H9 (cell line): ENCODE measurements at regions not wholly inside any gene's neighbourhood (a gene's known extent, or its start where the extent isn't known, plus 50 kb on each side); places are given as distances from the start of the nearest gene placed in this dataset.
A peak's percentile ranks its signal among the peaks of the same experiment; 100 is the strongest.

Source experiments
- DNase-seq: peaks from one replicate; pipeline ENCODE4 v3.0.0-alpha.2; 2017
- H2AFZ ChIP-seq: one replicate; pipeline ENCODE4 v1.6.1; 2013; ENCODE audit warnings: mild to moderate bottlenecking, low read length, control low read depth, moderate library complexity
- H2AK5ac ChIP-seq: 2 replicates; pipeline ENCODE4 v1.6.1; 2013; ENCODE audit warnings: low read length, control low read depth, mixed read lengths; ENCODE audit not compliant: insufficient read length
- H2BK120ac ChIP-seq: one replicate; pipeline ENCODE4 v1.6.1; 2013; ENCODE audit warnings: low read depth, mild to moderate bottlenecking, low read length, control low read depth, inconsistent platforms; ENCODE audit not compliant: poor library complexity, severe bottlenecking
- H2BK12ac ChIP-seq: 2 replicates; pipeline ENCODE4 v1.6.1; 2013; ENCODE audit warnings: low read length, control low read depth, mixed read lengths, low read depth; ENCODE audit not compliant: insufficient read length
- H2BK15ac ChIP-seq: 2 replicates; pipeline ENCODE4 v1.6.1; 2013; ENCODE audit warnings: low read depth, low read length, control low read depth
- H2BK20ac ChIP-seq: one replicate; pipeline ENCODE4 v1.6.1; 2013; ENCODE audit warnings: low read depth, mild to moderate bottlenecking, low read length, control low read depth, inconsistent platforms; ENCODE audit not compliant: poor library complexity, severe bottlenecking
- H2BK5ac ChIP-seq: 2 replicates; pipeline ENCODE4 v1.6.1; 2013; ENCODE audit warnings: low read length, control low read depth, mixed read lengths; ENCODE audit not compliant: insufficient read length
- H3K14ac ChIP-seq: 2 replicates; pipeline ENCODE4 v1.6.1; 2013; ENCODE audit warnings: low read length, control low read depth; ENCODE audit not compliant: insufficient read depth
- H3K18ac ChIP-seq: 2 replicates; pipeline ENCODE4 v1.6.1; 2013; ENCODE audit warnings: low read depth, mild to moderate bottlenecking, mixed read lengths, low read length, control low read depth; ENCODE audit not compliant: insufficient read length
- H3K23ac ChIP-seq: 2 replicates; pipeline ENCODE4 v1.6.1; 2013; ENCODE audit warnings: low read length, control low read depth, mixed read lengths, low read depth; ENCODE audit not compliant: insufficient read length
- H3K23me2 ChIP-seq: 2 replicates; pipeline ENCODE4 v1.6.1; 2013; ENCODE audit warnings: low read depth, mild to moderate bottlenecking, mixed read lengths, low read length, control low read depth; ENCODE audit not compliant: insufficient read length, poor library complexity, severe bottlenecking
- H3K27ac ChIP-seq: 2 replicates; pipeline ENCODE4 v1.5.1; 2013; ENCODE audit warnings: low read length, control low read depth, mixed read lengths, low read depth; ENCODE audit not compliant: insufficient read length
- H3K27me3 ChIP-seq: 2 replicates; pipeline ENCODE4 v1.6.1; 2013; ENCODE audit warnings: low read length, control low read depth, inconsistent platforms; ENCODE audit not compliant: insufficient read depth
- H3K4ac ChIP-seq: 2 replicates; pipeline ENCODE4 v1.6.1; 2013; ENCODE audit warnings: low read depth, mild to moderate bottlenecking, control low read depth, inconsistent platforms, low read length, moderate library complexity
- H3K4me1 ChIP-seq: 2 replicates; pipeline ENCODE4 v1.6.1; 2013; ENCODE audit warnings: low read length, control low read depth, inconsistent platforms; ENCODE audit not compliant: insufficient read depth
- H3K4me2 ChIP-seq: 2 replicates; pipeline ENCODE4 v1.6.1; 2013; ENCODE audit warnings: low read length, control low read depth, mixed read lengths; ENCODE audit not compliant: insufficient read length, insufficient read depth
- H3K56ac ChIP-seq: 2 replicates; pipeline ENCODE4 v1.6.1; 2013; ENCODE audit warnings: low read depth, mild to moderate bottlenecking, mixed read lengths, low read length, control low read depth; ENCODE audit not compliant: insufficient read length
- H3K79me1 ChIP-seq: 2 replicates; pipeline ENCODE4 v1.6.1; 2013; ENCODE audit warnings: low read depth, mild to moderate bottlenecking, moderate library complexity, low read length, control low read depth, inconsistent platforms; ENCODE audit not compliant: insufficient read depth, poor library complexity, severe bottlenecking
- H3K79me2 ChIP-seq: 2 replicates; pipeline ENCODE4 v1.6.1; 2013; ENCODE audit warnings: low read length, control low read depth, inconsistent platforms; ENCODE audit not compliant: insufficient read depth
- H3K9ac ChIP-seq: 2 replicates; pipeline ENCODE4 v1.6.1; 2013; ENCODE audit warnings: low read length, control low read depth, mixed read lengths; ENCODE audit not compliant: insufficient read length; ENCODE audit errors: extremely low read depth
- H3K9me3 ChIP-seq: one replicate; pipeline ENCODE4 v1.6.1; 2013; ENCODE audit warnings: low read depth, low read length, inconsistent platforms; ENCODE audit not compliant: control insufficient read depth
- H3T11ph ChIP-seq: one replicate; pipeline ENCODE4 v1.6.1; 2013; ENCODE audit warnings: mild to moderate bottlenecking, low read length, control low read depth, inconsistent platforms
- H4K20me1 ChIP-seq: one replicate; pipeline ENCODE4 v1.6.1; 2013; ENCODE audit not compliant: control insufficient read depth, insufficient read length, insufficient read depth
- H4K5ac ChIP-seq: 2 replicates; pipeline ENCODE4 v1.6.1; 2013; ENCODE audit warnings: low read depth, mild to moderate bottlenecking, mixed read lengths, low read length, control low read depth; ENCODE audit not compliant: insufficient read length
- H4K8ac ChIP-seq: replicated peaks from 2 replicates; pipeline ENCODE4 v1.6.1; 2013; ENCODE audit warnings: low read length, control low read depth, mixed read lengths, low read depth; ENCODE audit not compliant: insufficient read length
- H4K91ac ChIP-seq: 2 replicates; pipeline ENCODE4 v1.6.1; 2013; ENCODE audit warnings: low read depth, mild to moderate bottlenecking, moderate library complexity, mixed read lengths, low read length, control low read depth; ENCODE audit not compliant: insufficient read length
- H3K27ac Mint-ChIP-seq, 3 experiments: 2 replicates in 2 of 3; 3 replicates in 1 of 3; pipeline ENCODE4 v1.8.0; 2020 to 2021; ENCODE audit warnings: mixed read lengths in 3 of 3, mild to moderate bottlenecking in 1 of 3, moderate library complexity in 1 of 3
- H3K27me3 Mint-ChIP-seq: 2 replicates; pipeline ENCODE4 v1.8.0; 2021; ENCODE audit warnings: low read depth, mild to moderate bottlenecking, moderate library complexity, mixed read lengths
- H3K36me3 Mint-ChIP-seq, 3 experiments: 2 replicates in 2 of 3; 3 replicates in 1 of 3; pipeline ENCODE4 v1.8.0; 2020 to 2021; ENCODE audit warnings: low read depth in 3 of 3, mixed read lengths in 3 of 3; ENCODE audit not compliant: insufficient read depth in 1 of 3
- H3K4me1 Mint-ChIP-seq, 2 experiments: 2 replicates each; pipeline ENCODE4 v1.8.0; 2020; ENCODE audit warnings: mixed read lengths in 2 of 2
- H3K4me3 Mint-ChIP-seq, 2 experiments: 2 replicates in 1 of 2; 3 replicates in 1 of 2; pipeline ENCODE4 v1.8.0; 2020 to 2021; ENCODE audit warnings: mild to moderate bottlenecking in 2 of 2, mixed read lengths in 2 of 2, moderate library complexity in 1 of 2
- H3K9me3 Mint-ChIP-seq, 2 experiments: 2 replicates in 1 of 2; 3 replicates in 1 of 2; pipeline ENCODE4 v1.8.0; 2020; ENCODE audit warnings: mild to moderate bottlenecking in 2 of 2, mixed read lengths in 2 of 2, moderate library complexity in 1 of 2
- whole genome bisulfite sequencing: extraction: QIAGEN DNeasy Blood & Tissue Kit; methylation state at CpG from one replicate; pipeline ENCODE4 v1.1.7; 2013; ENCODE audit warnings: missing lambda C conversion rate, low lambda C conversion rate, mixed read lengths; ENCODE audit not compliant: insufficient read length; ENCODE audit errors: extremely low coverage; 5-methylcytosine and 5-hydroxymethylcytosine counted together
- TF ChIP-seq, protein P1 (sequence below): fragments of 200-600 bp; sonication (generic); conservative IDR thresholded peaks from 3 replicates; pipeline ENCODE4 v1.8.0; 2021; ENCODE audit warnings: antibody characterized with exemption, mild to moderate bottlenecking

DNA sequence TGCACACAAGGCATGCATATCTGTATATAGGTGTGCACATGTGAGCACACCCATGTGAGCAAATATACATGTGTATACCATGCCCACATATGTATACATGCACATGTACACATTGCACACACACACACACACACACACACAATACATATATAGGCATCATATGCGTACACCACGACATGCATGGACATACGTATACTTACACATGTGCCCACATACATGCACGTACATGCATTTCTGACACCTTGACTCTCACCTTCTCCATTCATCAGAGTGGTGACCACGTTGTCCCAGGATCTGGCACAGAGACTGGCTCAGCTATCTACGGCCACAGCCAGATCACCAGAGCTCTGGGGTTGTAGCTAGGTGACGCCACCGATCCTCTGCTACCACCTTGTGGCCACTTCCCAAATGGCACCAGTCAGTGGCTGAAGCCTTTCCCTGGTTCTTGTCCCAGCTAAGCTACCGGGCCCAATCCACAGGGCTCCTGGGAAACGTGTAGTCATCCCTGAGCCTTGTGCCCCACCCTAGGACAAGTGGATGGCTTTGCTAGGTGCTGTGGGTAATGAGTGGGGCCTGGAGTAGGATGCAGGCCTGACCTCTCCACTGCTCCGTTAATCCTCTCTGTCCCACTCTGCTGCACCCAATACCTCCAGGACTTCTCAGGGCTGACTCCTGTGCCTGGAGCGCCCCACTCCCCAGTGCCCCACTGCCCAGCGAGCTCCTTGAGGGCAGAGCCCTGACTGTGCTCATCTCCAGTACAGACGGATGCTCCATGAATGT, 194.4 kb downstream of the RGS3 start:
- Histone ChIP-seq H3K27me3 (no peaks in the 10 kb centered on the region), H2BK120ac (no peak overlapping the region), H3T11ph (no peak overlapping the region), H2BK5ac (no peak overlapping the region), H2BK12ac (no peak overlapping the region), H3K79me1 (no peaks in the 10 kb centered on the region), H3K4me2 (no peak overlapping the region), H3K9me3 (no peaks in the 10 kb centered on the region), H3K27ac (no peak overlapping the region), H2AFZ (no peak overlapping the region), H3K14ac (no peak overlapping the region), H3K23ac (no peak overlapping the region), H3K9ac (no peak overlapping the region), H2AK5ac (no peak overlapping the region), H4K8ac (no peak overlapping the region), H3K18ac (no peak overlapping the region), H2BK15ac (no peak overlapping the region), H3K4ac (no peak overlapping the region), H4K91ac (no peak overlapping the region), H3K4me1 (peaks cover 5% of the 10 kb centered on the region; the same call in 1 of the 2 replicates), H4K20me1 (no peaks in the 10 kb centered on the region), H2BK20ac (no peak overlapping the region), H3K79me2 (no peaks in the 10 kb centered on the region), H4K5ac (no peak overlapping the region), H3K56ac (no peak overlapping the region), H3K23me2 (no peaks in the 10 kb centered on the region)
- Mint-ChIP-seq H3K27me3 (peaks cover 4% of the 10 kb centered on the region), H3K4me3 (no peak overlapping the region), H3K27ac (no peak overlapping the region; a peak in 2 of 7 replicates), H3K9me3 (no peaks in the 10 kb centered on the region), H3K4me1 (peaks cover 10 to 24% of the 10 kb centered on the region in 2 experiments), H3K36me3 (no peaks in the 10 kb centered on the region)
- peak; percentile 92 for DNase-seq
- TF ChIP-seq, protein P1, sequence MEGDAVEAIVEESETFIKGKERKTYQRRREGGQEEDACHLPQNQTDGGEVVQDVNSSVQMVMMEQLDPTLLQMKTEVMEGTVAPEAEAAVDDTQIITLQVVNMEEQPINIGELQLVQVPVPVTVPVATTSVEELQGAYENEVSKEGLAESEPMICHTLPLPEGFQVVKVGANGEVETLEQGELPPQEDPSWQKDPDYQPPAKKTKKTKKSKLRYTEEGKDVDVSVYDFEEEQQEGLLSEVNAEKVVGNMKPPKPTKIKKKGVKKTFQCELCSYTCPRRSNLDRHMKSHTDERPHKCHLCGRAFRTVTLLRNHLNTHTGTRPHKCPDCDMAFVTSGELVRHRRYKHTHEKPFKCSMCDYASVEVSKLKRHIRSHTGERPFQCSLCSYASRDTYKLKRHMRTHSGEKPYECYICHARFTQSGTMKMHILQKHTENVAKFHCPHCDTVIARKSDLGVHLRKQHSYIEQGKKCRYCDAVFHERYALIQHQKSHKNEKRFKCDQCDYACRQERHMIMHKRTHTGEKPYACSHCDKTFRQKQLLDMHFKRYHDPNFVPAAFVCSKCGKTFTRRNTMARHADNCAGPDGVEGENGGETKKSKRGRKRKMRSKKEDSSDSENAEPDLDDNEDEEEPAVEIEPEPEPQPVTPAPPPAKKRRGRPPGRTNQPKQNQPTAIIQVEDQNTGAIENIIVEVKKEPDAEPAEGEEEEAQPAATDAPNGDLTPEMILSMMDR, result peak; percentile 96
- no CpG with 5 or more reads among the region's 14 CpGs for WGBS
